ENCODE measurements at regions not wholly inside any gene's neighbourhood (a gene's known extent, or its start where the extent isn't known, plus 50 kb on each side); places are given as distances from the start of the nearest gene placed in this dataset.

DNA sequence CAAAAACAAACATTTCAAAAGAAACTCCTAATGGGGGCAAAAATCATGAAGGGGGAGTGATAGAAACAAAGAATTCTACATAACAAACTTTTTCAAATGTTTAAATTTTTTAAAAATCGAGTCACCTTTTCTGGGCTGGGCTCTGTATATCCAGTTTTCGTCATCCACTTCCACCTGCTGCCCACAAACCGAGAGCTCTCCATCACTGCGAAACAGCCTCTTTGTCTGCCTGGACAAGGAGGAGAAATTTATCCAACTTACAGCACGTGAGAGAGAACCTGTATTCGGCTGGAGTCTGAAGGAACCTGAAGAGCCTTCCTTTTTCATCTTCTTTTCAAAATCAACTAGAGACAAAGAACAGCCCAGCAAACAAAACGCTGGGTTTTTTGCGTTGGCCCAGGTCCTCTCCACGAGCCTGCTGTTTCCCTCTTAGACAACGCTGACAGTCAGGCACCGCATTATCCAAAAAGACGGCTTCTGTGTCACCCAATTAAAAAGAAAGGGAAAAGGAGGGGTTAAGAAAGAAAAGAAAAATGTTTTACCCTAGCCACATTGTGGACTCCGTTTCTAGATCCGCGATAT is 72.4 kb upstream of the NHSL1 start:
- no peak overlapping the region for H3K27ac ChIP-seq (ENCODE audit: low read depth, low read length)
- peak overlapping the region; percentile 86 to 91 for H3K4me2 ChIP-seq (ENCODE audit: insufficient read depth in 1 of 2, low read depth in 2 of 2, low read length in 2 of 2)
- no peak overlapping the region for H3K23ac ChIP-seq (ENCODE audit: insufficient read length)
- peak overlapping the region; percentile 12; the same call in 1 of the 2 replicates for H2BK12ac ChIP-seq (ENCODE audit: low read depth, low read length)
- DNase-seq (ENCODE audit: low read depth in 1 of 2, low spot score in 2 of 2) (no peak), FAIRE-seq (no peak)
- peak overlapping the region in 3 of 4 experiments; percentile 35 to 45 (median 43); a peak in 4 of 7 replicates for H3K9ac ChIP-seq (replicated peaks in 1 of 4; ENCODE audit: extremely low read depth in 1 of 4, low read depth in 3 of 4, low read length in 3 of 4)
- H3K14ac ChIP-seq (ENCODE audit: insufficient read length) = no peak overlapping the region
- H3K9me3 ChIP-seq (ENCODE audit: insufficient read depth in 2 of 2, low read depth in 1 of 2, low read length in 1 of 2) = no peaks in the 10 kb centered on the region
- no peaks in the 10 kb centered on the region; the same call in 1 of the 2 replicates for H3K79me1 ChIP-seq (ENCODE audit: low read depth, low read length)
- H2AK5ac ChIP-seq (ENCODE audit: low read depth, low read length) = no peak overlapping the region
- H2BK120ac ChIP-seq (replicated peaks; ENCODE audit: low read depth, low read length) = no peak overlapping the region
- H3K4me1 ChIP-seq (replicated peaks in 1 of 4; ENCODE audit: control insufficient read depth in 3 of 4, insufficient read depth in 4 of 4, low read length in 3 of 4) = peaks cover 0 to 16% (median 6%) of the 10 kb centered on the region in 4 experiments; a peak in 5 of 7 replicates
- no peaks in the 10 kb centered on the region for H3K27me3 ChIP-seq (replicated peaks in 1 of 4; ENCODE audit: control insufficient read depth in 3 of 4, extremely low read depth in 1 of 4, insufficient read depth in 3 of 4, low read length in 3 of 4)
- peaks cover 1 to 4% of the 10 kb centered on the region in 2 experiments for H4K20me1 ChIP-seq (replicated peaks in 1 of 2; ENCODE audit: control insufficient read depth in 1 of 2, insufficient read depth in 2 of 2, low read length in 2 of 2)
- peak overlapping the region; percentile 50 to 66 (median 62) for H3K4me3 ChIP-seq (ENCODE audit: extremely low read depth in 1 of 4, insufficient read depth in 2 of 4, low read depth in 3 of 4, low read length in 4 of 4)
- H4K8ac ChIP-seq (ENCODE audit: extremely low read depth, insufficient read depth, low read length) = no peak overlapping the region
- H2AFZ ChIP-seq (ENCODE audit: low read length) = no peak overlapping the region
- no peak overlapping the region for H3K56ac ChIP-seq (replicated peaks; ENCODE audit: insufficient read length, low read depth, low read length)
- H3K4ac ChIP-seq (replicated peaks; ENCODE audit: insufficient read length, low read depth, low read length) = no peak overlapping the region
- no peak overlapping the region for H4K91ac ChIP-seq (replicated peaks; ENCODE audit: insufficient read length, low read length)
- H3K36me3 ChIP-seq (ENCODE audit: control insufficient read depth in 2 of 4, insufficient read depth in 4 of 4, low read length in 3 of 4) = no peaks in the 10 kb centered on the region
- H2BK20ac ChIP-seq (ENCODE audit: low read length) = no peak overlapping the region; the same call in 1 of the 2 replicates
- H2BK5ac ChIP-seq (ENCODE audit: low read depth, low read length) = no peak overlapping the region
- H4K5ac ChIP-seq (ENCODE audit: insufficient read length, low read depth, low read length) = no peak overlapping the region
- CTCF ChIA-PET (ENCODE audit: partially characterized antibody) = interaction anchor here (0.6 to 2.6 kb wide), 6 partner anchors 11 to 181 kb away, joined by 3 to 15 read pairs (median 3); no protein-coding TSS in a partner anchor
- H2BK15ac ChIP-seq (ENCODE audit: low read length) = no peak overlapping the region
- H3K23me2 ChIP-seq (ENCODE audit: low read depth, low read length) = peaks cover 10% of the 10 kb centered on the region; the same call in 1 of the 2 replicates
- 30% methylated on average over 15 of the region's 15 CpGs; no CpG with 5 or more reads in 1 of the 2 experiments for WGBS, 2 experiments (ENCODE audit: extremely low coverage in 1 of 2, insufficient coverage in 1 of 2, insufficient read length in 1 of 2, insufficient replicate concordance in 2 of 2, low coverage in 1 of 2, low lambda C conversion rate in 2 of 2, missing lambda C conversion rate in 1 of 2)
- POLR2A ChIA-PET (ENCODE audit: partially characterized antibody) = interaction anchor here (1.0 to 2.4 kb wide), 3 partner anchors 13 to 121 kb away, joined by 4 to 8 read pairs (median 4); no protein-coding TSS in a partner anchor
- H3K79me2 ChIP-seq (ENCODE audit: control insufficient read depth in 1 of 2, insufficient read depth in 2 of 2, low read length in 2 of 2) = peaks cover 0 to 48% of the 10 kb centered on the region in 2 experiments; a peak in 2 of 4 replicates
- H3K18ac ChIP-seq (ENCODE audit: extremely low read depth, low read length) = no peak overlapping the region
- no peak for TF ChIP-seq RNF2 (IDR thresholded peaks at IDR 0.05; ENCODE audit: borderline replicate concordance, low read depth, low read length, missing control alignments, poor library complexity, severe bottlenecking)
- TF ChIP-seq CBX8 (IDR thresholded peaks at IDR 0.05; ENCODE audit: borderline replicate concordance, low read depth, low read length) = no peak
- TF ChIP-seq SIN3A (conservative IDR thresholded peaks at IDR 0.05 in 1 of 2, IDR thresholded peaks at IDR 0.05 in 1 of 2; ENCODE audit: low read depth in 1 of 2, low read length in 2 of 2) = no peak
- no peak for TF ChIP-seq SP1 (IDR thresholded peaks at IDR 0.05; ENCODE audit: low read depth, low read length)
- TF ChIP-seq SIRT6 (IDR thresholded peaks at IDR 0.05; ENCODE audit: low read length) = no peak
- TF ChIP-seq RBBP5 (IDR thresholded peaks at IDR 0.05; ENCODE audit: borderline replicate concordance, low read depth, low read length) = no peak
- no peak for TF ChIP-seq EP300 (IDR thresholded peaks at IDR 0.05; ENCODE audit: borderline replicate concordance in 1 of 2, low read depth in 2 of 2, low read length in 2 of 2)
- no peak for TF ChIP-seq CHD2 (IDR thresholded peaks at IDR 0.05; ENCODE audit: low read length)
- TF ChIP-seq BACH1 (IDR thresholded peaks at IDR 0.05; ENCODE audit: low read length) = no peak
